Epithelial cell of proximal tubule (primary cell): ENCODE measurements at regions not wholly inside any gene's neighbourhood (a gene's known extent, or its start where the extent isn't known, plus 50 kb on each side); places are given as distances from the start of the nearest gene placed in this dataset.

Source experiments
- DNase-seq: peaks from one replicate; pipeline ENCODE4 v3.0.0-alpha.2; 2011; ENCODE audit warnings: low read depth
- H3K4me3 ChIP-seq: 2 replicates; pipeline ENCODE4 v1.5.1; 2011; ENCODE audit warnings: low read depth, mild to moderate bottlenecking, low read length
- CTCF ChIP-seq: conservative IDR thresholded peaks from 2 replicates; pipeline ENCODE4 v1.5.1; 2012; ENCODE audit warnings: low read depth, mild to moderate bottlenecking, low read length

DNA sequence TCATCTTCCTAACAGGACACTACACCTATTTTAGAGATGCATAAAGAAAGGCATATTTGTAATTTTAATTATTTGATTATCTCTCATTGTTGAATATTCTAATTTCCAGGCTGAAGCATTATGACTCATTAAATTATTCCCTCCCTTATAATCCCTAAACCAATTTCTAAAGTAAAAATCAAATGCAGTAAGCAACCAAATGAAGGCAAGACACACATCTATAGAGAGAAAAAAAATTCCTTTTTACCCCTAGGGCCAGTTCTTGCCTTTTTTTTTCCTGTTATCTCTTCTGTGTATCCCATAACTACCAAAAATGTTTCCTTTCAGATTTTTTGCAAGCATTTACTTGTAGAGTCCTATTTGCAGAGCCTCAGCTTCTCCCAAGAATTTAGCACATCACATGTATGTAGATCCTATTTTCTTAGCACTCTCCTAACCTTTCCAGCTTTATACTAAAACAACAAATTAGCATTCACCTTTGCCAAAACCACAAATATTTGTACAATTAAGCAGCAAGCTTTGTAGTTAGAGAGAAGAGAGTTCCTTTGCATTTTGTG lies 177.9 kb downstream of the SATB1 start:
- no peak overlapping the region for H3K4me3 ChIP-seq
- DNase-seq = no peak
- no peak for TF ChIP-seq CTCF

- H3K4me3 ChIP-seq = no peak overlapping the region
- no peak for TF ChIP-seq CTCF
- DNase-seq = no peak
Observed at GRCh38 chr3:18246336-18247060, 178.6 kb downstream of the SATB1 start.

- no peak overlapping the region for H3K4me3 ChIP-seq
- no peak for DNase-seq
- TF ChIP-seq CTCF = no peak
Observed at GRCh38 chr3:18245721-18246120, 179.4 kb downstream of the SATB1 start.

GRCh38 chr3:18241837-18242236 lies 183.3 kb downstream of the SATB1 start:
- no peak overlapping the region for H3K4me3 ChIP-seq
- no peak for DNase-seq
- no peak for TF ChIP-seq CTCF

GRCh38 chr3:18239674-18240073 lies 185.5 kb downstream of the SATB1 start:
- no peak for TF ChIP-seq CTCF
- H3K4me3 ChIP-seq = no peak overlapping the region
- DNase-seq = no peak

GRCh38 chr3:18238746-18239331 lies 186.3 kb downstream of the SATB1 start:
- H3K4me3 ChIP-seq = no peak overlapping the region
- no peak for DNase-seq
- no peak for TF ChIP-seq CTCF
